ENCODE measurements at regions not wholly inside any gene's neighbourhood (a gene's known extent, or its start where the extent isn't known, plus 50 kb on each side); places are given as distances from the start of the nearest gene placed in this dataset.

- no peak overlapping the region for H3K4me3 ChIP-seq (ENCODE audit: low read length)
- WGBS (ENCODE audit: insufficient coverage, low lambda C conversion rate), result 100% methylated on average over 2 of the region's 4 CpGs
- no peak for DNase-seq
Measured at GRCh38 chr2:180482696-180483095, 475.6 kb upstream of the CWC22 start.

GRCh38 chr2:180481998-180482397 lies 474.9 kb upstream of the CWC22 start:
- no CpG with 5 or more reads among the region's 2 CpGs for WGBS (ENCODE audit: insufficient coverage, low lambda C conversion rate)
- DNase-seq, result no peak
- Histone ChIP-seq H3K4me1 (ENCODE audit: control insufficient read depth, insufficient read depth, low read length) (no peaks in the 10 kb centered on the region), H3K4me3 (ENCODE audit: low read length) (no peak overlapping the region), H3K27me3 (ENCODE audit: control insufficient read depth, insufficient read depth, low read length) (no peaks in the 10 kb centered on the region), H3K36me3 (ENCODE audit: control insufficient read depth, insufficient read depth, low read length) (no peaks in the 10 kb centered on the region), H3K9me3 (ENCODE audit: control insufficient read depth, low read depth, low read length) (no peaks in the 10 kb centered on the region), H3K27ac (ENCODE audit: low read length) (no peak overlapping the region)

More at GRCh38 chr2:180482696-180483095, 475.6 kb upstream of the CWC22 start:
- H3K27me3 ChIP-seq (ENCODE audit: control insufficient read depth, insufficient read depth, low read length), result no peaks in the 10 kb centered on the region
- H3K27ac ChIP-seq (ENCODE audit: low read length), result no peak overlapping the region
- no peaks in the 10 kb centered on the region for H3K4me1 ChIP-seq (ENCODE audit: control insufficient read depth, insufficient read depth, low read length)
- H3K9me3 ChIP-seq (ENCODE audit: control insufficient read depth, low read depth, low read length), result no peaks in the 10 kb centered on the region
- H3K36me3 ChIP-seq (ENCODE audit: control insufficient read depth, insufficient read depth, low read length), result no peaks in the 10 kb centered on the region

GRCh38 chr2:180478883-180479282 lies 471.8 kb upstream of the CWC22 start:
- Histone ChIP-seq H3K36me3 (ENCODE audit: control insufficient read depth, insufficient read depth, low read length) (no peaks in the 10 kb centered on the region), H3K4me1 (ENCODE audit: control insufficient read depth, insufficient read depth, low read length) (no peaks in the 10 kb centered on the region), H3K4me3 (ENCODE audit: low read length) (no peak overlapping the region), H3K9me3 (ENCODE audit: control insufficient read depth, low read depth, low read length) (no peaks in the 10 kb centered on the region), H3K27me3 (ENCODE audit: control insufficient read depth, insufficient read depth, low read length) (no peaks in the 10 kb centered on the region), H3K27ac (ENCODE audit: low read length) (no peak overlapping the region)
- no peak for DNase-seq

- no peak for DNase-seq
- no peaks in the 10 kb centered on the region for H3K36me3 ChIP-seq (ENCODE audit: control insufficient read depth, insufficient read depth, low read length)
- H3K27me3 ChIP-seq (ENCODE audit: control insufficient read depth, insufficient read depth, low read length), result no peaks in the 10 kb centered on the region
- no peaks in the 10 kb centered on the region for H3K9me3 ChIP-seq (ENCODE audit: control insufficient read depth, low read depth, low read length)
- no peak overlapping the region for H3K4me3 ChIP-seq (ENCODE audit: low read length)
- H3K27ac ChIP-seq (ENCODE audit: low read length), result no peak overlapping the region
- H3K4me1 ChIP-seq (ENCODE audit: control insufficient read depth, insufficient read depth, low read length), result no peaks in the 10 kb centered on the region
Measured at GRCh38 chr2:180474716-180475115, 467.6 kb upstream of the CWC22 start.

GRCh38 chr2:180473456-180473855 lies 466.4 kb upstream of the CWC22 start:
- H3K27ac ChIP-seq (ENCODE audit: low read length), result no peak overlapping the region
- no peak overlapping the region for H3K4me3 ChIP-seq (ENCODE audit: low read length)
- no peak for DNase-seq
- no peaks in the 10 kb centered on the region for H3K27me3 ChIP-seq (ENCODE audit: control insufficient read depth, insufficient read depth, low read length)
- H3K9me3 ChIP-seq (ENCODE audit: control insufficient read depth, low read depth, low read length), result no peaks in the 10 kb centered on the region
- 50% methylated on average over 1 of the region's 1 CpG for WGBS (ENCODE audit: insufficient coverage, low lambda C conversion rate)
- no peaks in the 10 kb centered on the region for H3K36me3 ChIP-seq (ENCODE audit: control insufficient read depth, insufficient read depth, low read length)
- no peaks in the 10 kb centered on the region for H3K4me1 ChIP-seq (ENCODE audit: control insufficient read depth, insufficient read depth, low read length)

GRCh38 chr2:180472133-180472532 lies 465.0 kb upstream of the CWC22 start:
- Histone ChIP-seq H3K36me3 (ENCODE audit: control insufficient read depth, insufficient read depth, low read length) (no peaks in the 10 kb centered on the region), H3K9me3 (ENCODE audit: control insufficient read depth, low read depth, low read length) (no peaks in the 10 kb centered on the region), H3K4me3 (ENCODE audit: low read length) (no peak overlapping the region), H3K4me1 (ENCODE audit: control insufficient read depth, insufficient read depth, low read length) (no peaks in the 10 kb centered on the region), H3K27ac (ENCODE audit: low read length) (no peak overlapping the region), H3K27me3 (ENCODE audit: control insufficient read depth, insufficient read depth, low read length) (no peaks in the 10 kb centered on the region)
- DNase-seq, result peak in 1 of 2 donors; percentile 2
- WGBS (ENCODE audit: insufficient coverage, low lambda C conversion rate), result 83% methylated on average over 1 of the region's 1 CpG

GRCh38 chr2:180463608-180464007 lies 456.5 kb upstream of the CWC22 start:
- no peaks in the 10 kb centered on the region for H3K36me3 ChIP-seq (ENCODE audit: control insufficient read depth, insufficient read depth, low read length)
- H3K27ac ChIP-seq (ENCODE audit: low read length), result no peak overlapping the region
- no peaks in the 10 kb centered on the region for H3K9me3 ChIP-seq (ENCODE audit: control insufficient read depth, low read depth, low read length)
- no peaks in the 10 kb centered on the region for H3K27me3 ChIP-seq (ENCODE audit: control insufficient read depth, insufficient read depth, low read length)
- H3K4me3 ChIP-seq (ENCODE audit: low read length), result no peak overlapping the region
- no peaks in the 10 kb centered on the region for H3K4me1 ChIP-seq (ENCODE audit: control insufficient read depth, insufficient read depth, low read length)
- DNase-seq, result no peak

- H3K27me3 ChIP-seq (ENCODE audit: control insufficient read depth, insufficient read depth, low read length), result no peaks in the 10 kb centered on the region
- no peaks in the 10 kb centered on the region for H3K36me3 ChIP-seq (ENCODE audit: control insufficient read depth, insufficient read depth, low read length)
- no peaks in the 10 kb centered on the region for H3K4me1 ChIP-seq (ENCODE audit: control insufficient read depth, insufficient read depth, low read length)
- 94% methylated on average over 2 of the region's 3 CpGs for WGBS (ENCODE audit: insufficient coverage, low lambda C conversion rate)
- H3K27ac ChIP-seq (ENCODE audit: low read length), result no peak overlapping the region
- no peak for DNase-seq
- no peaks in the 10 kb centered on the region for H3K9me3 ChIP-seq (ENCODE audit: control insufficient read depth, low read depth, low read length)
- no peak overlapping the region for H3K4me3 ChIP-seq (ENCODE audit: low read length)
Measured at GRCh38 chr2:180461761-180462160, 454.7 kb upstream of the CWC22 start.

GRCh38 chr2:180456801-180457200 lies 449.7 kb upstream of the CWC22 start:
- Histone ChIP-seq H3K27me3 (ENCODE audit: control insufficient read depth, insufficient read depth, low read length) (no peaks in the 10 kb centered on the region), H3K4me1 (ENCODE audit: control insufficient read depth, insufficient read depth, low read length) (no peaks in the 10 kb centered on the region), H3K9me3 (ENCODE audit: control insufficient read depth, low read depth, low read length) (no peaks in the 10 kb centered on the region), H3K27ac (ENCODE audit: low read length) (no peak overlapping the region), H3K36me3 (ENCODE audit: control insufficient read depth, insufficient read depth, low read length) (no peaks in the 10 kb centered on the region), H3K4me3 (ENCODE audit: low read length) (no peak overlapping the region)
- DNase-seq, result no peak
- WGBS (ENCODE audit: insufficient coverage, low lambda C conversion rate), result 87% methylated on average over 2 of the region's 3 CpGs

GRCh38 chr2:180450841-180451240 lies 443.7 kb upstream of the CWC22 start:
- Histone ChIP-seq H3K4me3 (ENCODE audit: low read length) (no peak overlapping the region), H3K27ac (ENCODE audit: low read length) (no peak overlapping the region), H3K36me3 (ENCODE audit: control insufficient read depth, insufficient read depth, low read length) (no peaks in the 10 kb centered on the region), H3K27me3 (ENCODE audit: control insufficient read depth, insufficient read depth, low read length) (no peaks in the 10 kb centered on the region), H3K4me1 (ENCODE audit: control insufficient read depth, insufficient read depth, low read length) (no peaks in the 10 kb centered on the region), H3K9me3 (ENCODE audit: control insufficient read depth, low read depth, low read length) (no peaks in the 10 kb centered on the region)
- no peak for DNase-seq

- Histone ChIP-seq H3K4me3 (ENCODE audit: low read length) (no peak overlapping the region), H3K4me1 (ENCODE audit: control insufficient read depth, insufficient read depth, low read length) (no peaks in the 10 kb centered on the region), H3K27me3 (ENCODE audit: control insufficient read depth, insufficient read depth, low read length) (no peaks in the 10 kb centered on the region), H3K27ac (ENCODE audit: low read length) (no peak overlapping the region), H3K9me3 (ENCODE audit: control insufficient read depth, low read depth, low read length) (no peaks in the 10 kb centered on the region), H3K36me3 (ENCODE audit: control insufficient read depth, insufficient read depth, low read length) (no peaks in the 10 kb centered on the region)
- no peak for DNase-seq
- 80% methylated on average over 1 of the region's 3 CpGs for WGBS (ENCODE audit: insufficient coverage, low lambda C conversion rate)
Measured at GRCh38 chr2:180449171-180449915, 442.2 kb upstream of the CWC22 start.

All from large intestine (tissue), 3 donors.